GM13977 (cell line): ENCODE measurements at regions not wholly inside any gene's neighbourhood (a gene's known extent, or its start where the extent isn't known, plus 50 kb on each side); places are given as distances from the start of the nearest gene placed in this dataset.

ENCODE experiments used
- DNase-seq: peaks from one replicate; pipeline ENCODE4 v3.0.0; 2012; ENCODE audit warnings: low spot score
- in situ Hi-C: fragments of 300-500 bp; cut with MboI; formaldehyde crosslinking; loops from one replicate; pipeline ENCODE4 v1.12.0; 2022; ENCODE audit warnings: low sequenced_read_pairs, low pct_unique_long_range_greater_than_20kb, mixed read lengths, inconsistent platforms; ENCODE audit not compliant: unreplicated experiment
- TF ChIP-seq, protein P1 (sequence below): IDR thresholded peaks from 2 replicates; pipeline ENCODE4 v1.5.1; 2012; ENCODE audit warnings: mild to moderate bottlenecking, control low read depth; ENCODE audit not compliant: insufficient read depth; ENCODE audit errors: extremely low read depth, missing control alignments

DNA sequence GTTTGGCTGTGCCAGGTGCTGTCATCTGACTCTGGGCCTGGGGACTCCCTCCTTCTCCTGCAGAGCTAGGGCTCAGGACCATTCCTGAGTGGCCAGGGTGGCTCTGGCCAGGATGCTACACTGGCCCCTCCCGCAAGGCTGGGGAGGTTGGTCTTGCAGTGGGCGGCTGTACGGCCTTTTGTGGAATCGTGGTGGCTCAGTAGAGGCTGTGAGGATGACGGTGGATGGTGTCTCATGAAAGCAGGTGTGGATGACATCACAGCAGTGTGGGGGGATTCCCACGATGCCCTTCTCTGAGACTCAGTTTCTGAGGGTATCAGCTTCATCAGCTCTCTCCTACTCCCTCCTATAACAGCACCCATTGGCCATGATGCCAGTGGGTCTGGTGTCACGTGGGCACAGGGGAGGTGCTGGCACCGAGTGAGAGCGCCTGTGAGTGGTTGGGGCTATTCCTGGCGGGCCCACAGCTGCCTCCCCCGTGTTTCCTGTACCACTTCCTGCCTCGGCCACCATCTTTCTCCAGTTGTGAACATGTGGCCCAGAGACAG is 144.2 kb upstream of the HDAC4 start:
- TF ChIP-seq, protein P1, sequence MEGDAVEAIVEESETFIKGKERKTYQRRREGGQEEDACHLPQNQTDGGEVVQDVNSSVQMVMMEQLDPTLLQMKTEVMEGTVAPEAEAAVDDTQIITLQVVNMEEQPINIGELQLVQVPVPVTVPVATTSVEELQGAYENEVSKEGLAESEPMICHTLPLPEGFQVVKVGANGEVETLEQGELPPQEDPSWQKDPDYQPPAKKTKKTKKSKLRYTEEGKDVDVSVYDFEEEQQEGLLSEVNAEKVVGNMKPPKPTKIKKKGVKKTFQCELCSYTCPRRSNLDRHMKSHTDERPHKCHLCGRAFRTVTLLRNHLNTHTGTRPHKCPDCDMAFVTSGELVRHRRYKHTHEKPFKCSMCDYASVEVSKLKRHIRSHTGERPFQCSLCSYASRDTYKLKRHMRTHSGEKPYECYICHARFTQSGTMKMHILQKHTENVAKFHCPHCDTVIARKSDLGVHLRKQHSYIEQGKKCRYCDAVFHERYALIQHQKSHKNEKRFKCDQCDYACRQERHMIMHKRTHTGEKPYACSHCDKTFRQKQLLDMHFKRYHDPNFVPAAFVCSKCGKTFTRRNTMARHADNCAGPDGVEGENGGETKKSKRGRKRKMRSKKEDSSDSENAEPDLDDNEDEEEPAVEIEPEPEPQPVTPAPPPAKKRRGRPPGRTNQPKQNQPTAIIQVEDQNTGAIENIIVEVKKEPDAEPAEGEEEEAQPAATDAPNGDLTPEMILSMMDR = no peak
- in situ Hi-C loops = no loop called here
- no peak for DNase-seq

DNA sequence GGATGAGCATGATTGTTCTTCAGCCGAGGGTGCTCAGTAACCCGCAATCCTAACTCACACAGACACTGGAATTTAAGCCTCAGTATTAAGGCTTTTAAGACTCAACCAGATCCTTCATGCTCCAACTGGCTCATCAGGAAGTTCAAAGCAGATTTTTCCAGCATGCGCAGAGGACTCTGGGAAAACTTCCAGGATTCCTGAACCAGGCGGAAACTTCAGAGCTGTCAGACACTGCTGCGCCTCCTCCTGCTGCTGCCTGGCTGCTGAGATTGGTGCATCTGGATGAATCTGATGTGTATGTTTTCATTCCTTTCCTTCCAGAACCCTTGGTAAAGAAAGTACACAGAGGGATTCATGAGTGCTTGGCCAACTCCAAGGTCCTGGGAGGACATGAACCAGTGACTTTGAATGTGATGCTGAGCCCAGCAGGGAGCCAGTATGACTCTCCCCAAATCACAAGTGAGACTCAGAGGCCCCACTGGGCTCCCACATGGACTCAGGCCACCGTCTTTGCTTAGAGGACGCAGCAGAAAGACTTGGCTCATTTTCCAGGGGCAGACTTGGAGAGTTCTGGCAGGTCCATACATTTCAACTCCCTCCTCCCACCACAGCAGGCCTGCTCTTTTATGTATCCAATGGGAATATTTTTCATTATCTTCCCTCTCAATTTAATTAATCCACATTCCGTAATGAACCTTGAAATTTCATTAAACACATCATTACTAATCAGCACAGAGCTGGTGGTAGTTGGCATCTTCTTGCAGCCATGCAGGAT is 143.5 kb upstream of the HDAC4 start:
- DNase-seq = no peak
- in situ Hi-C loops = no loop called here
- TF ChIP-seq, protein P1 = no peak

GRCh38 chr2:239543702-239544101 is 142.9 kb upstream of the HDAC4 start:
- TF ChIP-seq, protein P1 = no peak
- in situ Hi-C loops = no loop called here
- no peak for DNase-seq

GRCh38 chr2:239540174-239540573 is 139.4 kb upstream of the HDAC4 start:
- TF ChIP-seq, protein P1 = no peak
- in situ Hi-C loops = no loop called here

DNA sequence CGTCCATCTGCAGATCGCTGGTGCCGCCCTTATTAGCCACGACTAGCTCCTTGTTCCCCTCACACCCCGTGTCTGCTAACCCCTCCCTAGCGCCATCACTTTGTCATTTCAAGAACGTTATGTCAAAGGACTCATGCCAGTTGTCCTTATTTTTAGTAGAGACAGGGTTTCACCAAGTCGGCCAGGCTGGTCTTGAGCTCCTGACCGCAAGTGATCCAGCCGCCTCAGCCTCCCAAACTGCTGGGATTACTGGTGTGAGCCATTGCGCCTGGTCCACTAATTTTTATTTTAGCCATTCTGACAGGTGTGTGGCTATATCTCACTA is 138.9 kb upstream of the HDAC4 start:
- DNase-seq = no peak
- TF ChIP-seq, protein P1 = no peak
- in situ Hi-C loops = no loop called here

More at GRCh38 chr2:239540174-239540573, 139.4 kb upstream of the HDAC4 start:
- no peak for DNase-seq

GRCh38 chr2:239539083-239539775 is 138.4 kb upstream of the HDAC4 start:
- TF ChIP-seq, protein P1 = no peak
- in situ Hi-C loops = no loop called here
- DNase-seq = no peak
